Peyer's patch (tissue), 4 donors: ENCODE measurements at regions not wholly inside any gene's neighbourhood (a gene's known extent, or its start where the extent isn't known, plus 50 kb on each side); places are given as distances from the start of the nearest gene placed in this dataset.

ENCODE experiments used
- POLR2A ChIP-seq, 2 donors: fragments of 450-650 bp; IDR thresholded peaks; one replicate each; pipeline ENCODE4 v1.5.1; 2017; ENCODE audit warnings: antibody characterized with exemption in 2 of 2, mild to moderate bottlenecking in 2 of 2, moderate library complexity in 2 of 2
- TF ChIP-seq, protein P1 (sequence below), 6 experiments: fragments of 450-650 bp in 4 of 6; fragments of 200-600 bp in 2 of 6; sonication (generic) in 1 of 6; IDR thresholded peaks; one replicate each; pipeline ENCODE4 v1.5.1; 2017 to 2019; ENCODE audit warnings: antibody characterized with exemption in 6 of 6, mild to moderate bottlenecking in 3 of 6, moderate library complexity in 1 of 6

GRCh38 chr15:100781061-100781960, 98.3 kb upstream of the ALDH1A3 start:
- TF ChIP-seq, protein P1, sequence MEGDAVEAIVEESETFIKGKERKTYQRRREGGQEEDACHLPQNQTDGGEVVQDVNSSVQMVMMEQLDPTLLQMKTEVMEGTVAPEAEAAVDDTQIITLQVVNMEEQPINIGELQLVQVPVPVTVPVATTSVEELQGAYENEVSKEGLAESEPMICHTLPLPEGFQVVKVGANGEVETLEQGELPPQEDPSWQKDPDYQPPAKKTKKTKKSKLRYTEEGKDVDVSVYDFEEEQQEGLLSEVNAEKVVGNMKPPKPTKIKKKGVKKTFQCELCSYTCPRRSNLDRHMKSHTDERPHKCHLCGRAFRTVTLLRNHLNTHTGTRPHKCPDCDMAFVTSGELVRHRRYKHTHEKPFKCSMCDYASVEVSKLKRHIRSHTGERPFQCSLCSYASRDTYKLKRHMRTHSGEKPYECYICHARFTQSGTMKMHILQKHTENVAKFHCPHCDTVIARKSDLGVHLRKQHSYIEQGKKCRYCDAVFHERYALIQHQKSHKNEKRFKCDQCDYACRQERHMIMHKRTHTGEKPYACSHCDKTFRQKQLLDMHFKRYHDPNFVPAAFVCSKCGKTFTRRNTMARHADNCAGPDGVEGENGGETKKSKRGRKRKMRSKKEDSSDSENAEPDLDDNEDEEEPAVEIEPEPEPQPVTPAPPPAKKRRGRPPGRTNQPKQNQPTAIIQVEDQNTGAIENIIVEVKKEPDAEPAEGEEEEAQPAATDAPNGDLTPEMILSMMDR (IDR thresholded peaks at IDR 0.05) = no peak
- TF ChIP-seq POLR2A (IDR thresholded peaks at IDR 0.05) = no peak
